Astrocyte (in vitro differentiated cells and primary cell): ENCODE measurements at regions not wholly inside any gene's neighbourhood (a gene's known extent, or its start where the extent isn't known, plus 50 kb on each side); places are given as distances from the start of the nearest gene placed in this dataset.

ENCODE experiments used
- DNase-seq: peaks from one replicate; pipeline ENCODE4 v3.0.0-alpha.2; 2010; ENCODE audit warnings: low read depth
- FAIRE-seq: peaks from 2 replicates; lab custom pipeline; 2011; peaks lifted over from hg19 to GRCh38; lab: Jason Lieb, UNC
- H2AFZ ChIP-seq: 2 replicates; pipeline ENCODE4 v1.6.0; 2012; ENCODE audit warnings: low read depth, low read length, inconsistent platforms
- H3K27ac ChIP-seq: 2 replicates; pipeline ENCODE4 v1.5.1; 2011; ENCODE audit warnings: low read depth, low read length, inconsistent platforms
- H3K27me3 ChIP-seq: 2 replicates; pipeline ENCODE4 v1.6.0; 2011; ENCODE audit warnings: low read length, inconsistent platforms; ENCODE audit not compliant: insufficient read depth
- H3K36me3 ChIP-seq: 2 replicates; pipeline ENCODE4 v1.5.1; 2011; ENCODE audit warnings: low read length, inconsistent platforms; ENCODE audit not compliant: insufficient read depth
- H3K4me1 ChIP-seq: 2 replicates; pipeline ENCODE4 v1.5.1; 2011; ENCODE audit warnings: low read length, inconsistent platforms; ENCODE audit not compliant: insufficient read depth
- H3K4me2 ChIP-seq: 2 replicates; pipeline ENCODE4 v1.6.0; 2012; ENCODE audit warnings: low read length, inconsistent platforms
- H3K4me3 ChIP-seq: 2 replicates; pipeline ENCODE4 v1.5.1; 2011; ENCODE audit warnings: low read depth, mild to moderate bottlenecking, low read length, inconsistent platforms; ENCODE audit not compliant: insufficient read depth
- H3K79me2 ChIP-seq: 2 replicates; pipeline ENCODE4 v1.6.0; 2012; ENCODE audit warnings: mild to moderate bottlenecking, low read length, inconsistent platforms; ENCODE audit not compliant: insufficient read depth
- H3K9ac ChIP-seq: 2 replicates; pipeline ENCODE4 v1.6.0; 2012; ENCODE audit warnings: mild to moderate bottlenecking, low read length, inconsistent platforms
- H3K9me3 ChIP-seq: 2 replicates; pipeline ENCODE4 v1.5.1; 2012; ENCODE audit warnings: low read depth, mild to moderate bottlenecking, low read length, inconsistent platforms; ENCODE audit not compliant: insufficient read depth
- H4K20me1 ChIP-seq: 2 replicates; pipeline ENCODE4 v1.6.0; 2012; ENCODE audit warnings: low read length, inconsistent platforms; ENCODE audit not compliant: insufficient read depth
- H3K27ac Mint-ChIP-seq: one replicate; pipeline ENCODE4 v1.8.0; 2021; ENCODE audit warnings: mild to moderate bottlenecking, mixed read lengths; ENCODE audit not compliant: unreplicated experiment
- H3K27me3 Mint-ChIP-seq: one replicate; pipeline ENCODE4 v1.8.0; 2021; ENCODE audit warnings: low read depth, mixed read lengths; ENCODE audit not compliant: unreplicated experiment
- H3K36me3 Mint-ChIP-seq: one replicate; pipeline ENCODE4 v1.8.0; 2021; ENCODE audit warnings: low read depth, mixed read lengths; ENCODE audit not compliant: unreplicated experiment
- H3K4me1 Mint-ChIP-seq: one replicate; pipeline ENCODE4 v1.8.0; 2021; ENCODE audit warnings: low read depth, mixed read lengths; ENCODE audit not compliant: unreplicated experiment
- H3K4me3 Mint-ChIP-seq: one replicate; pipeline ENCODE4 v1.8.0; 2021; ENCODE audit warnings: mild to moderate bottlenecking, moderate library complexity, mixed read lengths; ENCODE audit not compliant: unreplicated experiment
- H3K9me3 Mint-ChIP-seq: one replicate; pipeline ENCODE4 v1.8.0; 2021; ENCODE audit warnings: mild to moderate bottlenecking, mixed read lengths; ENCODE audit not compliant: unreplicated experiment
- EZH2 ChIP-seq: IDR thresholded peaks from 2 replicates; pipeline ENCODE4 v1.6.1; 2012; ENCODE audit warnings: mild to moderate bottlenecking, low read length, inconsistent platforms; ENCODE audit not compliant: insufficient read depth
- TF ChIP-seq, protein P1 (sequence below): IDR thresholded peaks from 2 replicates; pipeline ENCODE4 v1.5.1; 2011; ENCODE audit warnings: low read depth, mild to moderate bottlenecking, inconsistent platforms, low read length, moderate library complexity; ENCODE audit not compliant: insufficient read depth

DNA sequence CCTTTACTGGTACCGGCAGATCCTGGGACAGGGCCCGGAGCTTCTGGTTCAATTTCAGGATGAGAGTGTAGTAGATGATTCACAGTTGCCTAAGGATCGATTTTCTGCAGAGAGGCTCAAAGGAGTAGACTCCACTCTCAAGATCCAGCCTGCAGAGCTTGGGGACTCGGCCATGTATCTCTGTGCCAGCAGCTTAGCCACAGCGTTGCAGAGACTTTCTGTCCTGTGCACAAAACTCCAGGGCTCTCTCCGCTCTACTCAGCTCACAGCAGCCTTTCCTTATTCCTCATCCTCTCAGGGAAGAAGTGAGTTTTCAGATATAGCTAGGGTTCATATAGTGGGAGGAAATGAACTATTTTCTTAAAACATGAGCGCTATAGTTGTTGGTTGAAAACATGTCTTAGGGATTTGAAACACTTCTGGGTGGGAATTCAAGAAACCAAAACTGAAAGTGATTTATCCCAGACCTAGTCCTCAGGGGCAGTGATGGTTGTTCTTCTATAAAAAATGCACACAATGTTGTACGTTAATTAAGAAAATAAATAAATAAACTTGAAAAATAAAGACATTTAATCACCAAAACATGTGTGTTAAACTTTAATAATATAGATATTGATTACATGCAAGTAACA lies 150.2 kb upstream of the PRSS58 start:
- no peak for FAIRE-seq
- Histone ChIP-seq H4K20me1 (no peaks in the 10 kb centered on the region), H3K4me3 (no peak overlapping the region)

GRCh38 chr7:142405122-142405765 lies 147.4 kb upstream of the PRSS58 start:
- Mint-ChIP-seq H3K4me1 (peaks cover 3% of the 10 kb centered on the region), H3K27me3 (peaks cover 7% of the 10 kb centered on the region), H3K9me3 (no peaks in the 10 kb centered on the region), H3K36me3 (no peaks in the 10 kb centered on the region), H3K4me3 (no peak overlapping the region), H3K27ac (peak overlapping the region; percentile 19)
- H4K20me1 ChIP-seq: no peaks in the 10 kb centered on the region
- H3K27me3 ChIP-seq: peaks cover 7% of the 10 kb centered on the region
- no peaks in the 10 kb centered on the region for H3K4me1 ChIP-seq
- FAIRE-seq (no peak), DNase-seq (peak; percentile 20)
- no peaks in the 10 kb centered on the region for H3K36me3 ChIP-seq
- TF ChIP-seq EZH2: no peak
- TF ChIP-seq, protein P1, sequence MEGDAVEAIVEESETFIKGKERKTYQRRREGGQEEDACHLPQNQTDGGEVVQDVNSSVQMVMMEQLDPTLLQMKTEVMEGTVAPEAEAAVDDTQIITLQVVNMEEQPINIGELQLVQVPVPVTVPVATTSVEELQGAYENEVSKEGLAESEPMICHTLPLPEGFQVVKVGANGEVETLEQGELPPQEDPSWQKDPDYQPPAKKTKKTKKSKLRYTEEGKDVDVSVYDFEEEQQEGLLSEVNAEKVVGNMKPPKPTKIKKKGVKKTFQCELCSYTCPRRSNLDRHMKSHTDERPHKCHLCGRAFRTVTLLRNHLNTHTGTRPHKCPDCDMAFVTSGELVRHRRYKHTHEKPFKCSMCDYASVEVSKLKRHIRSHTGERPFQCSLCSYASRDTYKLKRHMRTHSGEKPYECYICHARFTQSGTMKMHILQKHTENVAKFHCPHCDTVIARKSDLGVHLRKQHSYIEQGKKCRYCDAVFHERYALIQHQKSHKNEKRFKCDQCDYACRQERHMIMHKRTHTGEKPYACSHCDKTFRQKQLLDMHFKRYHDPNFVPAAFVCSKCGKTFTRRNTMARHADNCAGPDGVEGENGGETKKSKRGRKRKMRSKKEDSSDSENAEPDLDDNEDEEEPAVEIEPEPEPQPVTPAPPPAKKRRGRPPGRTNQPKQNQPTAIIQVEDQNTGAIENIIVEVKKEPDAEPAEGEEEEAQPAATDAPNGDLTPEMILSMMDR: no peak
- no peak overlapping the region for H3K4me3 ChIP-seq
- H3K79me2 ChIP-seq: no peaks in the 10 kb centered on the region
- H3K4me2 ChIP-seq: no peak overlapping the region
- H3K9ac ChIP-seq: no peak overlapping the region
- no peaks in the 10 kb centered on the region for H3K9me3 ChIP-seq
- no peak overlapping the region for H3K27ac ChIP-seq
- no peak overlapping the region for H2AFZ ChIP-seq

More for the DNA sequence above, 150.2 kb upstream of the PRSS58 start:
- Histone ChIP-seq H3K9ac (no peak overlapping the region), H3K27me3 (peaks cover 1% of the 10 kb centered on the region), H3K4me2 (no peak overlapping the region), H3K27ac (no peak overlapping the region), H3K4me1 (no peaks in the 10 kb centered on the region), H3K79me2 (no peaks in the 10 kb centered on the region), H3K36me3 (no peaks in the 10 kb centered on the region), H3K9me3 (no peaks in the 10 kb centered on the region), H2AFZ (no peak overlapping the region)
- TF ChIP-seq, protein P1: no peak
- no peak for TF ChIP-seq EZH2
- H3K27ac Mint-ChIP-seq: no peak overlapping the region
- no peak for DNase-seq
- no peak overlapping the region for H3K4me3 Mint-ChIP-seq
- H3K4me1 Mint-ChIP-seq: peaks cover 5% of the 10 kb centered on the region
- H3K9me3 Mint-ChIP-seq: no peaks in the 10 kb centered on the region
- H3K36me3 Mint-ChIP-seq: no peaks in the 10 kb centered on the region
- H3K27me3 Mint-ChIP-seq: no peaks in the 10 kb centered on the region

GRCh38 chr7:142401951-142402350 lies 144.1 kb upstream of the PRSS58 start:
- FAIRE-seq: no peak

More at GRCh38 chr7:142401951-142402350, 144.1 kb upstream of the PRSS58 start:
- no peak overlapping the region for H3K27ac ChIP-seq
- no peaks in the 10 kb centered on the region for H4K20me1 ChIP-seq
- DNase-seq: no peak
- no peaks in the 10 kb centered on the region for H3K9me3 Mint-ChIP-seq
- no peak overlapping the region for H2AFZ ChIP-seq
- TF ChIP-seq EZH2: no peak
- TF ChIP-seq, protein P1: no peak
- peaks cover 9% of the 10 kb centered on the region for H3K27me3 Mint-ChIP-seq
- no peak overlapping the region for H3K4me3 ChIP-seq
- H3K36me3 Mint-ChIP-seq: no peaks in the 10 kb centered on the region
- no peaks in the 10 kb centered on the region for H3K4me1 Mint-ChIP-seq
- no peaks in the 10 kb centered on the region for H3K36me3 ChIP-seq
- H3K9ac ChIP-seq: no peak overlapping the region
- no peaks in the 10 kb centered on the region for H3K9me3 ChIP-seq
- H3K79me2 ChIP-seq: no peaks in the 10 kb centered on the region
- H3K4me1 ChIP-seq: no peaks in the 10 kb centered on the region
- H3K4me2 ChIP-seq: no peak overlapping the region
- peaks cover 12% of the 10 kb centered on the region for H3K27me3 ChIP-seq
- H3K4me3 Mint-ChIP-seq: no peak overlapping the region
- H3K27ac Mint-ChIP-seq: no peak overlapping the region
